ENCODE measurements at regions not wholly inside any gene's neighbourhood (a gene's known extent, or its start where the extent isn't known, plus 50 kb on each side); places are given as distances from the start of the nearest gene placed in this dataset.

DNA sequence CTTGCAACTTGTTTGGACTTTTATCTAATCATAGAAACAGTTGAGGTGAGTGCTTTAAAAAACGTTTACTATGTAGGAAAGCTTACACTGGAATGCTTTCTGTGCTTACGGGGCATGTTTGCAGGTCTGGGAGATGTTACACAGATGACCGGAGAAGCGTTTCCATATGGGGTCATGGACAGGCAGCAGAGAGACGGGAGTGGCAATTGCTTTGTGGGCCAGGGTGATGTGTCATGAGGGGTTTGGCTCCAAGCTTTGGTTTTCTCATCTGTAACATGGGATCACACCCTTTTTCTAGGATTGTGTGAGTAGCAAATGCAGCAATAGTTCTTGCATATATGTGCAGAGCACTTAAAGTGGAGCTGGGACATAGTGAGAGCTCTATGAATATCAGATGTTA, 174.8 kb upstream of the MKI67 start:
- peaks cover 45% of the 10 kb centered on the region for H3K4me1 Mint-ChIP-seq (ENCODE audit: unreplicated experiment)
- H3K27ac Mint-ChIP-seq, result no peak overlapping the region
- TF ChIP-seq, protein P1, sequence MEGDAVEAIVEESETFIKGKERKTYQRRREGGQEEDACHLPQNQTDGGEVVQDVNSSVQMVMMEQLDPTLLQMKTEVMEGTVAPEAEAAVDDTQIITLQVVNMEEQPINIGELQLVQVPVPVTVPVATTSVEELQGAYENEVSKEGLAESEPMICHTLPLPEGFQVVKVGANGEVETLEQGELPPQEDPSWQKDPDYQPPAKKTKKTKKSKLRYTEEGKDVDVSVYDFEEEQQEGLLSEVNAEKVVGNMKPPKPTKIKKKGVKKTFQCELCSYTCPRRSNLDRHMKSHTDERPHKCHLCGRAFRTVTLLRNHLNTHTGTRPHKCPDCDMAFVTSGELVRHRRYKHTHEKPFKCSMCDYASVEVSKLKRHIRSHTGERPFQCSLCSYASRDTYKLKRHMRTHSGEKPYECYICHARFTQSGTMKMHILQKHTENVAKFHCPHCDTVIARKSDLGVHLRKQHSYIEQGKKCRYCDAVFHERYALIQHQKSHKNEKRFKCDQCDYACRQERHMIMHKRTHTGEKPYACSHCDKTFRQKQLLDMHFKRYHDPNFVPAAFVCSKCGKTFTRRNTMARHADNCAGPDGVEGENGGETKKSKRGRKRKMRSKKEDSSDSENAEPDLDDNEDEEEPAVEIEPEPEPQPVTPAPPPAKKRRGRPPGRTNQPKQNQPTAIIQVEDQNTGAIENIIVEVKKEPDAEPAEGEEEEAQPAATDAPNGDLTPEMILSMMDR (conservative IDR thresholded peaks at IDR 0.05), result no peak
- H3K9me3 Mint-ChIP-seq, result peaks cover 4% of the 10 kb centered on the region
- no peaks in the 10 kb centered on the region for H3K27me3 Mint-ChIP-seq
- H3K36me3 Mint-ChIP-seq, result peaks cover 3% of the 10 kb centered on the region
- DNase-seq (ENCODE audit: extremely low spot score, unreplicated experiment), result no peak
- H3K4me3 Mint-ChIP-seq, result no peak overlapping the region

DNA sequence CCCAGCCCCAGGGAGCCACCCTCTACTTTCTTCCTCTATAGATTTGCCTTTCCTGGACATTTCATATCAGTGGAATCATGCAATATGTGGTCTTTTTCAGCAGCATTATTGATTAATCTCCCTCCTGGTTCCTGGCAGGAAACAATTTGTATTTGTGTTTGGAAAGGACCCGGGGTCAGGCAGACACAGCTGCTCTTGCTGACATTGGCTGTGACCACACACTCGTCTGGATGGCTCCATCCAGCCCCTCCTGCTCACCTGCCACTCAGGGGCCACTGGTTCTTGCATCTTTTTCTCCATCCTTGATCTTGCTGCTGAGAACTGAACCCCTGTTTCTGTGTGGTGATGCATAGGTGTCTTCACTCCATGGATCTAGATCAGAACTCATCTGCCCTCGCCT, 176.6 kb upstream of the MKI67 start:
- no peaks in the 10 kb centered on the region for H3K27me3 Mint-ChIP-seq
- H3K4me1 Mint-ChIP-seq (ENCODE audit: unreplicated experiment), result peaks cover 36% of the 10 kb centered on the region
- H3K36me3 Mint-ChIP-seq, result peaks cover 3% of the 10 kb centered on the region
- H3K4me3 Mint-ChIP-seq, result no peak overlapping the region
- H3K27ac Mint-ChIP-seq, result no peak overlapping the region
- DNase-seq (ENCODE audit: extremely low spot score, unreplicated experiment), result no peak
- peaks cover 4% of the 10 kb centered on the region for H3K9me3 Mint-ChIP-seq
- TF ChIP-seq, protein P1 (conservative IDR thresholded peaks at IDR 0.05), result no peak

DNA sequence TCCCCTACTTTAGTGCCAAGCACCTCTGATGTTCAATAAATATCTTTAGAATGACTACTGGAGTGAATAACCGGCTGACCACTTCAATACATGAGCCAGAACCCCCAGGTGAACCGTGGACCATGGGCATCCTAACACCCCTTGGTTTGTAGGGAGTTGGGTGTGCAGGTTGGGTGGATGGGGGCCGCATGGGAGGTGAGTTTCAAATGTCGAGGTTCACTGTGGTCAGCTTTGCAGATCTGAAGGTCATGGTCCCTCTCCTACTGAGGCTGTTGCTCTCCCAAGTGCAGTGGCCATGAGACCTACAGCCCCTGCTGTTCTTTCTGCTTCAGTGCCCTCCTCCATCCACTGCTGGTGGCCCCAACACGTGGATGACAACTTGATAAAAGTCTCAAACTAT, 178.0 kb upstream of the MKI67 start:
- Mint-ChIP-seq H3K27ac (no peak overlapping the region), H3K36me3 (peaks cover 3% of the 10 kb centered on the region), H3K4me3 (no peak overlapping the region), H3K4me1 (ENCODE audit: unreplicated experiment) (peaks cover 22% of the 10 kb centered on the region), H3K9me3 (peaks cover 4% of the 10 kb centered on the region), H3K27me3 (no peaks in the 10 kb centered on the region)
- TF ChIP-seq, protein P1 (conservative IDR thresholded peaks at IDR 0.05), result no peak
- no peak for DNase-seq (ENCODE audit: extremely low spot score, unreplicated experiment)

DNA sequence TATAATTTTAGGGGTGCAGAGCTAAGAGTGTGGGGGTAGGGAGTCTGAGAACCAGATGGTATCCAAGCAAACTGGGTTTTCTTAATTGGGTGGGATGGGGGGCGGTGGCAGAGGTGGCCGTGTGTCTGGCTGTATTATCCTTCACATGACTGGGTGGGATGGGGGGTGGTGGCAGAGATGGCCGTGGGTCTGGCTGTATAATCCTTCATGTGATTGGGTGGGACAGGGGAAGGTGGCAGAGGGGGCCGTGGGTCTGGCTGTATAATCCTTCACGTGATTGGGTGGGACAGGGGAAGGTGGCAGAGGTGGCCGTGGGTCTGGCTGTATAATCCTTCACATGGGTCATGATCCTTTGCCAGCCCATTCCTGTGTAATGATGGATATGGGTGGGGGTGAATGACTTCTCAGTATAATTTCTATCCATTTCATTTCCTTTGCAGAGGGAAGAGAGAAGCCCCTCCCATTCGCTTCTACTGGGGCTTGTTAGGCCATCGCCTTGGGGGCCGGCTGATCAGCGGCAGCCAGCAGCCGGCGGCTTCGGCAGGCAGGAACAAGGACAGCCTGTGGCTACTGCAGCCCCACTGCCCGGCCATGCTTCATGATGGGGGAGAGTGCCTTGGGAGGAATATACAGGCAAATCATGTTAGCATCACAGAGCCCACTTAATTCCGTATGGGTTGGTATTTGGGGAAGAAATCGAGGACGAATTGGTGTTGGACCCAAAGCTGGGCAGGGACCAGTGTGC, 179.6 kb upstream of the MKI67 start:
- Mint-ChIP-seq H3K9me3 (peaks cover 4% of the 10 kb centered on the region), H3K4me1 (ENCODE audit: unreplicated experiment) (peaks cover 9% of the 10 kb centered on the region), H3K4me3 (no peak overlapping the region), H3K27ac (no peak overlapping the region), H3K36me3 (peaks cover 3% of the 10 kb centered on the region), H3K27me3 (no peaks in the 10 kb centered on the region)
- TF ChIP-seq, protein P1 (conservative IDR thresholded peaks at IDR 0.05), result no peak
- no peak for DNase-seq (ENCODE audit: extremely low spot score, unreplicated experiment)

DNA sequence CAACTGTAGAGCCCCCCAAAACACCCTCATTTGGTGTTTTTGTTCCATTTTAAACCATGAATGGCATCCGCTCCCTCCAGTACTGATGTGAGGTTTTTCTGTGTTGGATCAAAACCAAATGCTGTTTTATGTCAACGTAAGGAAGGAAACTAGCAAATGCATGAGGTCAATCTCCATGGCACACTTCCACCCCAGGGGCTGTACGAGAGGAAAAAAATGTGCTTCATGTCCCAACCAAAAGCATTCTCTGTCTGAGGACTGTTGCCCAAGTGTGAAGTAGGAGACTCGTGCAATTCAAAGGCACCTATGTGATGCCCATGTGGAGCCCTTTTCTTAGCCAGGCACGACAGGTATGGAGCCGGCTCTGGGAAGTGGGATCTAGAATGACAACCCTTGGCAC, 180.3 kb upstream of the MKI67 start:
- Mint-ChIP-seq H3K4me3 (no peak overlapping the region), H3K27me3 (no peaks in the 10 kb centered on the region), H3K4me1 (ENCODE audit: unreplicated experiment) (peaks cover 6% of the 10 kb centered on the region), H3K27ac (no peak overlapping the region), H3K36me3 (peaks cover 3% of the 10 kb centered on the region), H3K9me3 (no peaks in the 10 kb centered on the region)
- DNase-seq (ENCODE audit: extremely low spot score, unreplicated experiment), result no peak
- TF ChIP-seq, protein P1 (conservative IDR thresholded peaks at IDR 0.05), result no peak

Measured in type B pancreatic cell (in vitro differentiated cells).